Choroid plexus epithelial cell (primary cell): ENCODE measurements at regions not wholly inside any gene's neighbourhood (a gene's known extent, or its start where the extent isn't known, plus 50 kb on each side); places are given as distances from the start of the nearest gene placed in this dataset.

Experiments used
- DNase-seq: peaks from one replicate; pipeline ENCODE4 v3.0.0-alpha.2; 2010; ENCODE audit warnings: low read depth
- H3K4me3 ChIP-seq: 2 replicates; pipeline ENCODE4 v1.5.1; 2011; ENCODE audit warnings: low read depth, mild to moderate bottlenecking, control low read depth, low read length, moderate library complexity
- TF ChIP-seq, protein P1 (sequence below): conservative IDR thresholded peaks from 2 replicates; pipeline ENCODE4 v1.5.1; 2011; ENCODE audit warnings: low read depth, mild to moderate bottlenecking, control low read depth, inconsistent platforms, low read length, moderate library complexity

GRCh38 chr1:224523676-224524075 lies 89.1 kb upstream of the WDR26 start:
- DNase-seq = no peak
- TF ChIP-seq, protein P1, sequence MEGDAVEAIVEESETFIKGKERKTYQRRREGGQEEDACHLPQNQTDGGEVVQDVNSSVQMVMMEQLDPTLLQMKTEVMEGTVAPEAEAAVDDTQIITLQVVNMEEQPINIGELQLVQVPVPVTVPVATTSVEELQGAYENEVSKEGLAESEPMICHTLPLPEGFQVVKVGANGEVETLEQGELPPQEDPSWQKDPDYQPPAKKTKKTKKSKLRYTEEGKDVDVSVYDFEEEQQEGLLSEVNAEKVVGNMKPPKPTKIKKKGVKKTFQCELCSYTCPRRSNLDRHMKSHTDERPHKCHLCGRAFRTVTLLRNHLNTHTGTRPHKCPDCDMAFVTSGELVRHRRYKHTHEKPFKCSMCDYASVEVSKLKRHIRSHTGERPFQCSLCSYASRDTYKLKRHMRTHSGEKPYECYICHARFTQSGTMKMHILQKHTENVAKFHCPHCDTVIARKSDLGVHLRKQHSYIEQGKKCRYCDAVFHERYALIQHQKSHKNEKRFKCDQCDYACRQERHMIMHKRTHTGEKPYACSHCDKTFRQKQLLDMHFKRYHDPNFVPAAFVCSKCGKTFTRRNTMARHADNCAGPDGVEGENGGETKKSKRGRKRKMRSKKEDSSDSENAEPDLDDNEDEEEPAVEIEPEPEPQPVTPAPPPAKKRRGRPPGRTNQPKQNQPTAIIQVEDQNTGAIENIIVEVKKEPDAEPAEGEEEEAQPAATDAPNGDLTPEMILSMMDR = no peak
- no peak overlapping the region for H3K4me3 ChIP-seq

DNA sequence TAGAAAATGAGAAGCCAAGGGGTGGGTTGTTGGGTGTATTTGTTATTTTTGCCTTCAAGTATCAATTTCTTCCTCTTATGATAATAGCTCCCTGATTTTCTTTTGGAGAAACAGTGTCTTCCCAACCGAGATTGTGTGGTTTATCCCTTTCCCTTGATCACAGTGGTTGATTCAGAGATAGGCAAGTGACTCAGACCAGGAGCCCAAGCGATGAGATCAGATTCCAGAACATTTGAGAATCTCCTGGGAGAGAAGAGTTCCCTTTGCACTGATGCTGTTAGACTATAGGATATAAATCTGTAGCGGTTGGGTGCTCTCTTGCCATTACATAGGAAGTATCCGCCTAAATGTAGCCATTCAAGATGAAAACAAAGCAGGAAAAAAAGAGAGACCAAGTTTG lies 90.1 kb upstream of the WDR26 start:
- TF ChIP-seq, protein P1 = no peak
- DNase-seq = peak; percentile 53
- H3K4me3 ChIP-seq = no peak overlapping the region

DNA sequence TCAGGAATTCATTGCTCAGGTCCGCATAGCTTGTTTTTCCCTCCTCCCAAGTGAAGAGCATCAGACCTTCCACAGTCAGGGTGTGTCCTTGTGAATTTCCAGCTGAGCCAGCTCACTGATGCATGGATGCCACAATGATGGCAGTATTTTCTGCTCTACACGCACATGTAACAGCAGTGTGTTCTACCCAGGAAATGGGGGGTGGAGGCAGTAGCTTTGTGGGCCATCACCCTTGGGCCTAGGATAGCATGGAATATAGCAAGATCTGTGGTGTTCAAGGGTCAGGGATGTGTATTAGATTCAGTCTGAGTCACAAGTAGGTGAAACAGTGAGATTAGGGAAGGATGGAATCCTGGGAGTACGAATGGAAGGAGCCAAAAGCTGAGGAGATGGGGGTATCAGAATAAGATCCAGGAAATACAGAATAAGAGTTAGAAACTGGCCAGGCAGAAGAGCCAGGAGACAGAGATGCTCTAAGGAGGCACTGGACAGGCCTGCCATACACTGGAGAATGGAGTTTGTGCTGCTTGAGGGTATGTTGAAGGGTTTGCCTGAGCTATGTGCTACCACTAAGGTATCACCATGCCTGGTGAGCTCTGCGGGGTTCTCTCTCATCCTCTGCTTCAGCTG lies 90.6 kb upstream of the CNIH3 start:
- H3K4me3 ChIP-seq = no peak overlapping the region
- TF ChIP-seq, protein P1 = no peak
- no peak for DNase-seq

DNA sequence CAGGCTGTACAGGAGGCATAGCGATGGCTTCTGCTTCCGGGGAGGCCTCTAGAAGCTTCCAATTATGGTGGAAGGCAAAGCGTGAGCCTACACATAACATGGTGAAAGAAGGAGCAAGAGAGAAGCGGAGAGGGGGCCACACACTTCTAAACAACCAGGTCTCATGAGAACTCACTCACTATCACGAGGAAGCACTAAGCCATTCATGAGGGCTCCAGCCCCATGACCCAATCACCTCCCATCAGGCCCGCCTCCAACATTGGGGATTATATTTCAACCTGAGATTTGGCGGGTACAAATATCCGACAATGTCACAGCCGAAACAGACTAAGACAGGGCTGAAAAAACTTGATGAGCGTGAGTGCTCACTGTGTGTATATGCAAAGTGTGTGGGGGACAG lies 89.3 kb upstream of the CNIH3 start:
- TF ChIP-seq, protein P1 = no peak
- no peak for DNase-seq
- no peak overlapping the region for H3K4me3 ChIP-seq

DNA sequence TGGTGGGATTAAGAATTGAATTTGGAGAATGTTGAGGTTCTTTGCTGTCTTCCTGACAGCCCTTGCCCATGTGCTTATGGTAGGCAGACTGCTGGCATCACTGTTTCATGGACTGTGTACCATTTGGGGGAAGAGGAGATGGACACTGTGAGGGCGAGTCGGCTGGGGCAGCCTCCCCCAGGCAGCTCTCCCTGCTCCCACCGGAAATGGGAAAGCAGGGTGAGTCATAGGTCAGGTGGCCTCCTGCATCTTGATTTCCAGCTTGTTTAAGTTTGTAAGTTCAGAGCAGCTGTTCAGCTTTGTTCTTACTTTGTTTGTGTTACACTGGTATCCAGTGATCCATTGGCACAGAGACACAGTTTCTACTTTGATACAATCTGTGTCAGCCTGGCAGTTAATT lies 87.2 kb upstream of the CNIH3 start:
- no peak overlapping the region for H3K4me3 ChIP-seq
- TF ChIP-seq, protein P1 = no peak
- DNase-seq = peak; percentile 68

GRCh38 chr1:224529844-224530243 lies 86.3 kb upstream of the CNIH3 start:
- H3K4me3 ChIP-seq = no peak overlapping the region
- TF ChIP-seq, protein P1 = no peak
- no peak for DNase-seq

DNA sequence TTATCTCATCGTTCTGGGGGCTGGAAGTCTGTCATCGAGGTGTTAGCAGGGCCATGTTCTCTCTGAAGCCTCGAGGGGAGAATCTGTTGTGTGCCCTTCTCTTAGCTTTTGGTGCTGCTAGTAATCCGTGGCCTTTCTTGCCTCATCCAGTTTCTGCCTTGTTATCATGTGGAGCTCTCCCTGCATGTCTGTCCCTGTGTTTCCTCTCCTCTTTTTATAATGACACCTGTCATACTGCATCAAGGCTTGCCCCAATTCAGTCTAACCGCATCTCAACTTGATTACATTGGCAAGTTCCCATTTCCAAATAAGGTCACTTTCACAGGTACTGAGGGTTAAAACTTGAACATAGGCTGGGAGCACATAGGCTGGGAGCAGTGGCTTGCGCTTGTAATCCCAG lies 82.6 kb upstream of the CNIH3 start:
- DNase-seq = no peak
- TF ChIP-seq, protein P1 = no peak
- H3K4me3 ChIP-seq = no peak overlapping the region
